OCI-LY1 (cell line): ENCODE measurements at regions not wholly inside any gene's neighbourhood (a gene's known extent, or its start where the extent isn't known, plus 50 kb on each side); places are given as distances from the start of the nearest gene placed in this dataset.

Source experiments
- EZH2 ChIP-seq: fragments of 200-600 bp; sonication (generic), shearing (Covaris generic); IDR thresholded peaks from 2 replicates; pipeline ENCODE4 v1.8.0; 2017; ENCODE audit warnings: borderline replicate concordance, mixed run types, mild to moderate bottlenecking, antibody characterized with exemption, low read length, moderate library complexity, mixed read lengths
- TF ChIP-seq, protein P1 (sequence below): fragments of 200-600 bp; sonication (generic), shearing (Covaris generic); IDR thresholded peaks from 2 replicates; pipeline ENCODE4 v1.5.1; 2017; ENCODE audit warnings: mild to moderate bottlenecking, antibody characterized with exemption, low read length, moderate library complexity, mixed read lengths

DNA sequence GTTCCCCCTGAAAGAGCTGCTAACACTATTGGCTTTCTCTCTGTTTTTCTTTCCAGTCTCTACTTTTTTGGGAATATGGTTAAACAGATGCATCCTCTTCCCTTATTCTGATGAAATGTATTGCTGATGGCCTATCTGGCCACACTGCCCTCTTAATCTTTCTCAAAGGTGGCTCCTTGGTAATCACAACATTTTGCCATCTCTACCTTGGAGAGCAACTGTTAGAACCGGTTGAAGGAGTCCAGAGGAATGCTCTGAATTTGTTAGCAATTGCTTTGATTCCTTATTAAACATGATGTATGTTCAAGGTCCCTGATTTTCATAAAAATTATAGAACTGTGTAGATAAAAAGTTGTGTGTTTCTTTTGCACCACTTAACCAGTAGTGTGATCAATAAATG is 50.1 kb upstream of the ARID1A start:
- TF ChIP-seq, protein P1, sequence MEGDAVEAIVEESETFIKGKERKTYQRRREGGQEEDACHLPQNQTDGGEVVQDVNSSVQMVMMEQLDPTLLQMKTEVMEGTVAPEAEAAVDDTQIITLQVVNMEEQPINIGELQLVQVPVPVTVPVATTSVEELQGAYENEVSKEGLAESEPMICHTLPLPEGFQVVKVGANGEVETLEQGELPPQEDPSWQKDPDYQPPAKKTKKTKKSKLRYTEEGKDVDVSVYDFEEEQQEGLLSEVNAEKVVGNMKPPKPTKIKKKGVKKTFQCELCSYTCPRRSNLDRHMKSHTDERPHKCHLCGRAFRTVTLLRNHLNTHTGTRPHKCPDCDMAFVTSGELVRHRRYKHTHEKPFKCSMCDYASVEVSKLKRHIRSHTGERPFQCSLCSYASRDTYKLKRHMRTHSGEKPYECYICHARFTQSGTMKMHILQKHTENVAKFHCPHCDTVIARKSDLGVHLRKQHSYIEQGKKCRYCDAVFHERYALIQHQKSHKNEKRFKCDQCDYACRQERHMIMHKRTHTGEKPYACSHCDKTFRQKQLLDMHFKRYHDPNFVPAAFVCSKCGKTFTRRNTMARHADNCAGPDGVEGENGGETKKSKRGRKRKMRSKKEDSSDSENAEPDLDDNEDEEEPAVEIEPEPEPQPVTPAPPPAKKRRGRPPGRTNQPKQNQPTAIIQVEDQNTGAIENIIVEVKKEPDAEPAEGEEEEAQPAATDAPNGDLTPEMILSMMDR = no peak
- no peak for TF ChIP-seq EZH2
